MM.1S (cell line): ENCODE measurements at regions not wholly inside any gene's neighbourhood (a gene's known extent, or its start where the extent isn't known, plus 50 kb on each side); places are given as distances from the start of the nearest gene placed in this dataset.

Source experiments
- DNase-seq: peaks from one replicate; pipeline ENCODE4 v3.0.0-alpha.2; 2015
- H2AFZ ChIP-seq: fragments of 300-600 bp; sonication (generic); 2 replicates; pipeline ENCODE4 v1.6.0; 2016; ENCODE audit warnings: antibody characterized with exemption, low read length
- H3F3A ChIP-seq: fragments of 300-600 bp; sonication (generic); 2 replicates; pipeline ENCODE4 v1.6.1; 2016; ENCODE audit warnings: mild to moderate bottlenecking, antibody characterized with exemption, low read length, moderate library complexity, mixed read lengths; ENCODE audit not compliant: insufficient read depth
- H3K27ac ChIP-seq: fragments of 300-600 bp; sonication (generic); 2 replicates; pipeline ENCODE4 v1.5.1; 2016; ENCODE audit warnings: mild to moderate bottlenecking, low read length
- H3K27me3 ChIP-seq: fragments of 300-600 bp; sonication (generic); replicated peaks from 2 replicates; pipeline ENCODE4 v1.6.0; 2016; ENCODE audit warnings: low read length; ENCODE audit not compliant: insufficient read depth
- H3K36me3 ChIP-seq: fragments of 300-600 bp; sonication (generic); replicated peaks from 2 replicates; pipeline ENCODE4 v1.6.1; 2016; ENCODE audit warnings: mild to moderate bottlenecking, low read length, mixed read lengths; ENCODE audit not compliant: insufficient read depth
- H3K4me1 ChIP-seq: fragments of 300-600 bp; sonication (generic); 2 replicates; pipeline ENCODE4 v1.6.1; 2016; ENCODE audit warnings: low read length, mixed read lengths
- H3K4me2 ChIP-seq: fragments of 300-600 bp; sonication (generic); 2 replicates; pipeline ENCODE4 v1.6.0; 2016; ENCODE audit warnings: low read depth, low read length
- H3K4me3 ChIP-seq: fragments of 300-600 bp; sonication (generic); 2 replicates; pipeline ENCODE4 v1.5.1; 2016; ENCODE audit warnings: low read length, mixed read lengths
- H3K79me2 ChIP-seq: fragments of 300-600 bp; sonication (generic); 2 replicates; pipeline ENCODE4 v1.6.1; 2016; ENCODE audit warnings: mixed run types, low read length, mixed read lengths
- H3K9ac ChIP-seq: fragments of 300-600 bp; sonication (generic); 2 replicates; pipeline ENCODE4 v1.6.1; 2016; ENCODE audit warnings: low read length, mixed read lengths
- H3K9me2 ChIP-seq: fragments of 300-600 bp; sonication (generic); replicated peaks from 2 replicates; pipeline ENCODE4 v1.6.1; 2016; ENCODE audit warnings: mild to moderate bottlenecking, low read length, mixed read lengths; ENCODE audit not compliant: insufficient read depth
- H3K9me3 ChIP-seq: fragments of 300-600 bp; sonication (generic); replicated peaks from 2 replicates; pipeline ENCODE4 v1.6.1; 2016; ENCODE audit warnings: mild to moderate bottlenecking, low read length, mixed read lengths; ENCODE audit not compliant: insufficient read depth
- H4K20me1 ChIP-seq: fragments of 300-600 bp; sonication (generic); 2 replicates; pipeline ENCODE4 v1.6.1; 2016; ENCODE audit warnings: mild to moderate bottlenecking, low read length, moderate library complexity, mixed read lengths; ENCODE audit not compliant: insufficient read depth
- EZH2 ChIP-seq: fragments of 300-600 bp; sonication (generic); optimal IDR thresholded peaks from 2 replicates; pipeline ENCODE3; 2017; ENCODE audit warnings: low read depth, mild to moderate bottlenecking, antibody characterized with exemption, low read length, mixed read lengths
- EZH2phosphoT487 ChIP-seq: fragments of 300-600 bp; sonication (generic); IDR thresholded peaks from 2 replicates; pipeline ENCODE4 v1.6.1; 2018; ENCODE audit warnings: antibody characterized with exemption, low read length
- TF ChIP-seq, protein P1 (sequence below): fragments of 300-600 bp; sonication (generic); IDR thresholded peaks from 2 replicates; pipeline ENCODE4 v1.5.1; 2016; ENCODE audit warnings: antibody characterized with exemption, low read length, mixed read lengths

- no peak for DNase-seq
- TF ChIP-seq, protein P1, sequence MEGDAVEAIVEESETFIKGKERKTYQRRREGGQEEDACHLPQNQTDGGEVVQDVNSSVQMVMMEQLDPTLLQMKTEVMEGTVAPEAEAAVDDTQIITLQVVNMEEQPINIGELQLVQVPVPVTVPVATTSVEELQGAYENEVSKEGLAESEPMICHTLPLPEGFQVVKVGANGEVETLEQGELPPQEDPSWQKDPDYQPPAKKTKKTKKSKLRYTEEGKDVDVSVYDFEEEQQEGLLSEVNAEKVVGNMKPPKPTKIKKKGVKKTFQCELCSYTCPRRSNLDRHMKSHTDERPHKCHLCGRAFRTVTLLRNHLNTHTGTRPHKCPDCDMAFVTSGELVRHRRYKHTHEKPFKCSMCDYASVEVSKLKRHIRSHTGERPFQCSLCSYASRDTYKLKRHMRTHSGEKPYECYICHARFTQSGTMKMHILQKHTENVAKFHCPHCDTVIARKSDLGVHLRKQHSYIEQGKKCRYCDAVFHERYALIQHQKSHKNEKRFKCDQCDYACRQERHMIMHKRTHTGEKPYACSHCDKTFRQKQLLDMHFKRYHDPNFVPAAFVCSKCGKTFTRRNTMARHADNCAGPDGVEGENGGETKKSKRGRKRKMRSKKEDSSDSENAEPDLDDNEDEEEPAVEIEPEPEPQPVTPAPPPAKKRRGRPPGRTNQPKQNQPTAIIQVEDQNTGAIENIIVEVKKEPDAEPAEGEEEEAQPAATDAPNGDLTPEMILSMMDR, result no peak
- no peak for TF ChIP-seq EZH2phosphoT487
- TF ChIP-seq EZH2, result no peak
- Histone ChIP-seq H3K4me2 (no peak overlapping the region), H3K9me2 (no peaks in the 10 kb centered on the region), H3K36me3 (no peaks in the 10 kb centered on the region), H3K4me1 (no peaks in the 10 kb centered on the region), H3F3A (no peaks in the 10 kb centered on the region), H3K9ac (no peak overlapping the region), H3K79me2 (no peaks in the 10 kb centered on the region), H4K20me1 (no peaks in the 10 kb centered on the region), H2AFZ (no peak overlapping the region), H3K4me3 (no peak overlapping the region), H3K27ac (no peak overlapping the region), H3K9me3 (no peaks in the 10 kb centered on the region), H3K27me3 (no peaks in the 10 kb centered on the region)
Observed at GRCh38 chr14:40317690-40318089, 885.5 kb upstream of the FBXO33 start.

DNA sequence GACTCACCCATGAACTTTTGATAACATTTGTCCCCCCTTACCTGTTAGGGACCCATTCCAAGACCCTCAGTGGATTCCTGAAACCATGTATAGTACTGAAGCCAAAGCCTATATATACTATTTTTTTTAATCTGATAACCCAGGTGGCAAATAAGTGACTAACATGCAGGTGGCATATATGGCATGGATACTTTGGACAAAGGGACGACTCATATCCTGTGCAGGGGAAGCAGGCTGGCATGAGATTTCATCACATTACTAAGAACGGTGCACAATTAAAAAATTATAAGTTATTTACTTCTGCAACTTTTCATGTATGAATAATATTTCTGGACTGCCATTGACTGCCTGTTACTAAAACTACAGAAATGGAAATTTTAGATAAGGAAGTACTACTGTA is 880.1 kb upstream of the FBXO33 start:
- H3K36me3 ChIP-seq, result no peaks in the 10 kb centered on the region
- no peaks in the 10 kb centered on the region for H4K20me1 ChIP-seq
- H3K9me3 ChIP-seq, result no peaks in the 10 kb centered on the region
- no peak overlapping the region for H3K9ac ChIP-seq
- H3K27ac ChIP-seq, result no peak overlapping the region
- TF ChIP-seq EZH2phosphoT487 (no peak), EZH2 (no peak)
- no peak overlapping the region for H3K4me2 ChIP-seq
- no peaks in the 10 kb centered on the region for H3K9me2 ChIP-seq
- no peak overlapping the region for H2AFZ ChIP-seq
- no peak overlapping the region for H3K4me3 ChIP-seq
- H3K4me1 ChIP-seq, result no peaks in the 10 kb centered on the region
- no peaks in the 10 kb centered on the region for H3K27me3 ChIP-seq
- no peak for DNase-seq
- H3K79me2 ChIP-seq, result no peaks in the 10 kb centered on the region
- no peaks in the 10 kb centered on the region for H3F3A ChIP-seq

- Histone ChIP-seq H3K4me3 (no peak overlapping the region), H3K9me2 (no peaks in the 10 kb centered on the region), H3K27me3 (no peaks in the 10 kb centered on the region), H3K4me1 (no peaks in the 10 kb centered on the region), H3K36me3 (no peaks in the 10 kb centered on the region), H3K4me2 (no peak overlapping the region), H3K9me3 (no peaks in the 10 kb centered on the region), H2AFZ (no peak overlapping the region), H3K27ac (no peak overlapping the region), H3F3A (no peaks in the 10 kb centered on the region), H3K9ac (no peak overlapping the region), H3K79me2 (no peaks in the 10 kb centered on the region), H4K20me1 (no peaks in the 10 kb centered on the region)
- TF ChIP-seq EZH2, result no peak
- TF ChIP-seq, protein P1, result no peak
- TF ChIP-seq EZH2phosphoT487, result no peak
- no peak for DNase-seq
Observed at GRCh38 chr14:40309124-40309523, 876.9 kb upstream of the FBXO33 start.

DNA sequence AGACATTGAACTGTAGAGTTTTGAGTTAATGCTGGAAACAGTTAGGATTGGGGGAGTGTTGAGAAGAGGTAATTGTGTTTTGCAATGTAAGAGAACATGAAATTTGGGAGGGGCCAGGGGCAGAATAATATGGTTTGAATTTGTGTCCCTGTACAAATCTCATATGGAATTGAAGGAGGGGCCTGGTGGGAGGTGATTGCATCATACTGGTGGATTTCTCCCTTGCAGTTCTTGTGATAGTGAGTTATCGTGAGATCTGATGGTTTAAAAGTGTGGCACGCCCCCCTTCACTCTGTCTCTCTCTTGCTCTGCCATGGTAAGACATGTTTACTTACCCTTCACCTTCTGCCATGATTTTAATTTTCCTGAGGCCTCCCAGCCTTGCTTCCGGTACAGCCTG is 876.0 kb upstream of the FBXO33 start:
- H3K9ac ChIP-seq, result no peak overlapping the region
- H3K27ac ChIP-seq, result no peak overlapping the region
- no peaks in the 10 kb centered on the region for H3K36me3 ChIP-seq
- TF ChIP-seq EZH2phosphoT487 (no peak), EZH2 (no peak)
- TF ChIP-seq, protein P1, result no peak
- H3K27me3 ChIP-seq, result no peaks in the 10 kb centered on the region
- no peak overlapping the region for H2AFZ ChIP-seq
- no peak for DNase-seq
- H3K9me3 ChIP-seq, result no peaks in the 10 kb centered on the region
- H3F3A ChIP-seq, result no peaks in the 10 kb centered on the region
- no peak overlapping the region for H3K4me3 ChIP-seq
- no peaks in the 10 kb centered on the region for H3K9me2 ChIP-seq
- no peaks in the 10 kb centered on the region for H4K20me1 ChIP-seq
- H3K79me2 ChIP-seq, result no peaks in the 10 kb centered on the region
- H3K4me2 ChIP-seq, result no peak overlapping the region
- H3K4me1 ChIP-seq, result no peaks in the 10 kb centered on the region
